ENCODE measurements at regions not wholly inside any gene's neighbourhood (a gene's known extent, or its start where the extent isn't known, plus 50 kb on each side); places are given as distances from the start of the nearest gene placed in this dataset.

DNA sequence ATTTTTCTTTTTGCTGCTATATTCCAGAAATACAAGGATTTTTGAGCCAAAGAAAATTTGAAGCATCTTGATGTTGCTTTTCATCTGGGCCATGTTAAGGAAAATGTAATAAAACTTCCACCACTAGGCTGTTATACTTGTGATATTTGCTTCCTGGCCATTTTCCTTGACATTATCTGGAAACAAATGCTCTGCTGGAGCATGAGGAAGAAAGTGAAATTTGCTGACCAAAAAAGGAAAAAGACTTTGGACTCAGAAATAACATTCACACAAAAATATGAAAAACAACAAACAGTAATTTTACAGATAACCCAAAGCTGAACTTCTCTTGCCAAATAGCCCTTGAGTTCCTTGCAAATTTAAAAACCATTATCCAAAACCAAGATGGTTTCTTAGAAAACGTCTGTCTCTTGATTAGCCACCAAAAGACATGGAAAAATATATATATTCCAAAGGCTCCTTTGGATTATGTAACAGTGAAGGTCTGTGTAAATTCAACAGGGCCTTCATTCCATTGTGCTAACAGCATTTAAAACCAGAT is 344.5 kb downstream of the LMX1A start:
- DNase-seq (ENCODE audit: low spot score): no peak
- Mint-ChIP-seq H3K9me3 (ENCODE audit: unreplicated experiment) (no peaks in the 10 kb centered on the region), H3K36me3 (ENCODE audit: low read depth, unreplicated experiment) (no peaks in the 10 kb centered on the region), H3K4me3 (ENCODE audit: unreplicated experiment) (no peak overlapping the region), H3K4me1 (ENCODE audit: unreplicated experiment) (no peaks in the 10 kb centered on the region), H3K27me3 (ENCODE audit: unreplicated experiment) (no peaks in the 10 kb centered on the region), H3K27ac (ENCODE audit: unreplicated experiment) (no peak overlapping the region)
- TF ChIP-seq, protein P1, sequence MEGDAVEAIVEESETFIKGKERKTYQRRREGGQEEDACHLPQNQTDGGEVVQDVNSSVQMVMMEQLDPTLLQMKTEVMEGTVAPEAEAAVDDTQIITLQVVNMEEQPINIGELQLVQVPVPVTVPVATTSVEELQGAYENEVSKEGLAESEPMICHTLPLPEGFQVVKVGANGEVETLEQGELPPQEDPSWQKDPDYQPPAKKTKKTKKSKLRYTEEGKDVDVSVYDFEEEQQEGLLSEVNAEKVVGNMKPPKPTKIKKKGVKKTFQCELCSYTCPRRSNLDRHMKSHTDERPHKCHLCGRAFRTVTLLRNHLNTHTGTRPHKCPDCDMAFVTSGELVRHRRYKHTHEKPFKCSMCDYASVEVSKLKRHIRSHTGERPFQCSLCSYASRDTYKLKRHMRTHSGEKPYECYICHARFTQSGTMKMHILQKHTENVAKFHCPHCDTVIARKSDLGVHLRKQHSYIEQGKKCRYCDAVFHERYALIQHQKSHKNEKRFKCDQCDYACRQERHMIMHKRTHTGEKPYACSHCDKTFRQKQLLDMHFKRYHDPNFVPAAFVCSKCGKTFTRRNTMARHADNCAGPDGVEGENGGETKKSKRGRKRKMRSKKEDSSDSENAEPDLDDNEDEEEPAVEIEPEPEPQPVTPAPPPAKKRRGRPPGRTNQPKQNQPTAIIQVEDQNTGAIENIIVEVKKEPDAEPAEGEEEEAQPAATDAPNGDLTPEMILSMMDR (IDR thresholded peaks at IDR 0.05; ENCODE audit: unreplicated experiment): no peak

DNA sequence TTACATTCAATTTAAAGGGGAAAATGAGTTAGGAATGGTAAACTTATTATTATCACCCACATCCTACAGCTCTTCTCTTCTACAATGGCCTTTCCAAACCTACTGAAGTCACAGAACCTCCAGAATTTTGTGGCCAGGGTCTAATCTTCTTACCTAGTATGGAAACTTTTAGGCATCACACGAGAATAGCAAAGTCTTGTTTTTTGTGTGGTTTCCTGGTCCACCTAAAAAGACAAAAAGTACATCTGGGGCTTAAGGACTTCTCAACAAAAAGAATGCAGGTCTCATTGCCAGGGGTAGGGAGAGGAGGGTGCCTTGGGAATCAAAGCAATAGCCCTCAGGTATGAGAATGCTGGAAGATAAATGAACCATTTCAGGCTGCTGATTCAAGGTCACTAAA is 345.3 kb downstream of the LMX1A start:
- no peaks in the 10 kb centered on the region for H3K36me3 Mint-ChIP-seq (ENCODE audit: low read depth, unreplicated experiment)
- no peaks in the 10 kb centered on the region for H3K9me3 Mint-ChIP-seq (ENCODE audit: unreplicated experiment)
- no peaks in the 10 kb centered on the region for H3K27me3 Mint-ChIP-seq (ENCODE audit: unreplicated experiment)
- TF ChIP-seq, protein P1 (IDR thresholded peaks at IDR 0.05; ENCODE audit: unreplicated experiment): no peak
- DNase-seq (ENCODE audit: low spot score): no peak
- no peak overlapping the region for H3K4me3 Mint-ChIP-seq (ENCODE audit: unreplicated experiment)
- H3K27ac Mint-ChIP-seq (ENCODE audit: unreplicated experiment): no peak overlapping the region
- no peaks in the 10 kb centered on the region for H3K4me1 Mint-ChIP-seq (ENCODE audit: unreplicated experiment)

DNA sequence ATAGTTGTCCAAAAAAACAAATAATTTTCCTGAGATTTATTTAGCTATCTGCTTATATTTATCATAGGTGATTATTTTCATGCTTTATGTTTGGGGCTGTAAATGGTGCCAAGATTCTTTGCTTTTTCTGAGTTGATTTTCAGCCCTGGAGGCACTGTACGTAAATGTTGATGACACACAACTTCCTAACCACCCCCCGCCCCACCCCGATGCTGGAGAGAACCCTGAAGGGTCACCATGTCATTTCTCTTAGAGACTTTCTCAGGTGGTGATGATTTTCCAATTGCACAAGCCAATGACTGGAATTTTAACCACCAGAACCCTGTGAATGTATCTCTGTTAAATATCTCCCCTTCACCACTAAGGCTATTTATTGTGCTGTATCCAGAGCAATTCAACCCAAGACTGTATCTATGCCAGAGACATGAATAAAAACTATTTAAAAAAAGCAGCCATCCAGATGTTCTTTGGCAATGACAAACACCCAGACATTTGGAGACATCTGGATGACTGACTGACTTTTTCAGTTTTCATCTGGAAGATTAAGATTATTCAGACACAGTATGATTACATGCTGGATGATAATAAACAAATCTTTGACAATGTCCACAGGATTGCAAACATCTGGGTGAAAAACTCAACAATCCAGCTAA is 346.0 kb downstream of the LMX1A start:
- no peaks in the 10 kb centered on the region for H3K9me3 Mint-ChIP-seq (ENCODE audit: unreplicated experiment)
- H3K36me3 Mint-ChIP-seq (ENCODE audit: low read depth, unreplicated experiment): no peaks in the 10 kb centered on the region
- no peak for DNase-seq (ENCODE audit: low spot score)
- no peak overlapping the region for H3K4me3 Mint-ChIP-seq (ENCODE audit: unreplicated experiment)
- TF ChIP-seq, protein P1 (IDR thresholded peaks at IDR 0.05; ENCODE audit: unreplicated experiment): no peak
- H3K27me3 Mint-ChIP-seq (ENCODE audit: unreplicated experiment): no peaks in the 10 kb centered on the region
- no peaks in the 10 kb centered on the region for H3K4me1 Mint-ChIP-seq (ENCODE audit: unreplicated experiment)
- no peak overlapping the region for H3K27ac Mint-ChIP-seq (ENCODE audit: unreplicated experiment)

DNA sequence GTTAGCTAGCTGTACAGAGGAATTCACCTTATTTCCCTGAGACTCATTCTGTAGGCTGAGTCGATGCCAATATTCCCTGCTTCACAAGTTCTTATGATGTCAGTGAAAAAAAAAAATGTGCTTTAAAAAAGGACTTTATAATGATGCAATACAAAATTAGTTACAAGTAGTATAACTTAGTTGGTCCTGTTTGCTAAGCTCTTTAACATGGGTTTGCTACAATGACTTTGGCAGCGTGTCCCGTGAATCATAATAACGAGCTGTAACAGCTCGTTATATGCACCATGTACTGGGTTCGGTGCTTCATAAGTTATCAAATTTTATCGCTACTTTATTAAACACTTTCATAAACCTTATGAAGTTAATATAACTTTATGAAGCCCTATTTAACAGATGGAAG is 349.7 kb downstream of the LMX1A start:
- no peak for DNase-seq (ENCODE audit: low spot score)
- no peaks in the 10 kb centered on the region for H3K4me1 Mint-ChIP-seq (ENCODE audit: unreplicated experiment)
- no peak overlapping the region for H3K27ac Mint-ChIP-seq (ENCODE audit: unreplicated experiment)
- TF ChIP-seq, protein P1 (IDR thresholded peaks at IDR 0.05; ENCODE audit: unreplicated experiment): no peak
- no peaks in the 10 kb centered on the region for H3K36me3 Mint-ChIP-seq (ENCODE audit: low read depth, unreplicated experiment)
- H3K27me3 Mint-ChIP-seq (ENCODE audit: unreplicated experiment): no peaks in the 10 kb centered on the region
- H3K4me3 Mint-ChIP-seq (ENCODE audit: unreplicated experiment): no peak overlapping the region
- H3K9me3 Mint-ChIP-seq (ENCODE audit: unreplicated experiment): no peaks in the 10 kb centered on the region

DNA sequence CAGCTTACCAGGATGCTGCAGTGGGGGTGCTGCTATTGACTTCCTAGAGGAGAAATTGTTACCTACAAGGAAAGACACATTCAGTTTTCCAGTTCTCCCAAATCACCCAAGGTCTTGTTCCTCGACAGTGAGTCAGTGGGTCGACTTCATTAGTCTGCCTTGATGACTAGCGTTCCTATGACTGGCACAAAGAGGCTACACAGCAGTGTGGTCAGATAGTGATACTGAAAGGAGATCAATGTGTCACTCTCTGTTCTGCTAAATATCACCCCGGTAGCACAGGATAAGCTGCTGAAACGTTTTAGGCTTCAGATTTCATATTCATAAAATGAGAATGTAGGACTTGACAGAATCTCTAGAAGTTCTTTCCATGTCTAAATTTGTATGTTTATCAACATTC is 357.4 kb downstream of the LMX1A start:
- H3K36me3 Mint-ChIP-seq (ENCODE audit: low read depth, unreplicated experiment): no peaks in the 10 kb centered on the region
- H3K27ac Mint-ChIP-seq (ENCODE audit: unreplicated experiment): no peak overlapping the region
- no peaks in the 10 kb centered on the region for H3K27me3 Mint-ChIP-seq (ENCODE audit: unreplicated experiment)
- H3K4me1 Mint-ChIP-seq (ENCODE audit: unreplicated experiment): no peaks in the 10 kb centered on the region
- H3K9me3 Mint-ChIP-seq (ENCODE audit: unreplicated experiment): no peaks in the 10 kb centered on the region
- TF ChIP-seq, protein P1 (IDR thresholded peaks at IDR 0.05; ENCODE audit: unreplicated experiment): no peak
- no peak overlapping the region for H3K4me3 Mint-ChIP-seq (ENCODE audit: unreplicated experiment)
- no peak for DNase-seq (ENCODE audit: low spot score)

All from endothelial cell (in vitro differentiated cells).